ENCODE measurements at regions not wholly inside any gene's neighbourhood (a gene's known extent, or its start where the extent isn't known, plus 50 kb on each side); places are given as distances from the start of the nearest gene placed in this dataset.

DNA sequence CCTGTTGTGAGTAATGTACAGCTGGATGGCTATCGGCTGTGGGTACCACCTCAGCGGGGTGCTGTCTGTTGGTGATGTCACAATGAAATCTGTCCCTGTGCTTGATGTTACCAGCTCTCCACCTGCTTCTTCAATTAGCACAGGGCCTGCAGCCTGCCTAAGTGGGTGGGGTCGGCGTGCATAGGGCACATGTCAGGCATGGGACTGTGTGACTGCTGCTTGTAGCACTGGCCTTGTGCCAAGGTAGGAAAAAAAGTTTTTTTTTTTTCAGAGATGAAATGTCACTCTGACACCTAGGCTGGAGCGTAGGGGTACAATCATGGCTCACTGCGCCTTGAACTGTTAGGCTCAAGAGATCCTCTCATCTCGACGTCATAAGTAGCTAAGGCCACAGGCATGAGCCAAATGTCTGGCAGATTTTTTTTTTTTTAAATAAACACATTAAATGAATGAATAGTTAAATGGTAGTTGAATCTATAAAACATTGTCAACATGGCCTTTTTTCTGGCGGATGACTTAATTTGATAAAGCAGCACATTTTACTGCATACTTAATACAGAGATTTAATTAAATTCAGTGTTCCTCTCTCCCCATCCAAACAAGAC is 222.5 kb downstream of the NXNL2 start:
- no peaks in the 10 kb centered on the region for H3K9me3 ChIP-seq
- Mint-ChIP-seq H3K36me3 (ENCODE audit: insufficient read depth, unreplicated experiment) (no peaks in the 10 kb centered on the region), H3K27ac (ENCODE audit: unreplicated experiment) (no peak overlapping the region), H3K4me3 (ENCODE audit: unreplicated experiment) (no peak overlapping the region), H3K9me3 (ENCODE audit: unreplicated experiment) (no peaks in the 10 kb centered on the region), H3K27me3 (ENCODE audit: insufficient read depth, unreplicated experiment) (no peaks in the 10 kb centered on the region), H3K4me1 (ENCODE audit: low read depth, unreplicated experiment) (no peaks in the 10 kb centered on the region)
- CTCF ChIA-PET: no interaction called here
- POLR2A ChIA-PET: no interaction called here
- DNase-seq: no peak
- TF ChIP-seq, protein P1, sequence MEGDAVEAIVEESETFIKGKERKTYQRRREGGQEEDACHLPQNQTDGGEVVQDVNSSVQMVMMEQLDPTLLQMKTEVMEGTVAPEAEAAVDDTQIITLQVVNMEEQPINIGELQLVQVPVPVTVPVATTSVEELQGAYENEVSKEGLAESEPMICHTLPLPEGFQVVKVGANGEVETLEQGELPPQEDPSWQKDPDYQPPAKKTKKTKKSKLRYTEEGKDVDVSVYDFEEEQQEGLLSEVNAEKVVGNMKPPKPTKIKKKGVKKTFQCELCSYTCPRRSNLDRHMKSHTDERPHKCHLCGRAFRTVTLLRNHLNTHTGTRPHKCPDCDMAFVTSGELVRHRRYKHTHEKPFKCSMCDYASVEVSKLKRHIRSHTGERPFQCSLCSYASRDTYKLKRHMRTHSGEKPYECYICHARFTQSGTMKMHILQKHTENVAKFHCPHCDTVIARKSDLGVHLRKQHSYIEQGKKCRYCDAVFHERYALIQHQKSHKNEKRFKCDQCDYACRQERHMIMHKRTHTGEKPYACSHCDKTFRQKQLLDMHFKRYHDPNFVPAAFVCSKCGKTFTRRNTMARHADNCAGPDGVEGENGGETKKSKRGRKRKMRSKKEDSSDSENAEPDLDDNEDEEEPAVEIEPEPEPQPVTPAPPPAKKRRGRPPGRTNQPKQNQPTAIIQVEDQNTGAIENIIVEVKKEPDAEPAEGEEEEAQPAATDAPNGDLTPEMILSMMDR (IDR thresholded peaks at IDR 0.05; ENCODE audit: insufficient read depth in 1 of 2, low read depth in 1 of 2, low read length in 1 of 2, severe bottlenecking in 1 of 2, unreplicated experiment in 1 of 2): no peak
- no peak overlapping the region for H3K4me3 ChIP-seq (ENCODE audit: low read depth, low read length)
- BruUV-seq (replicated peaks): no TSS peak
- H3K27me3 ChIP-seq (replicated peaks; ENCODE audit: control insufficient read depth, insufficient read depth, low read length): no peaks in the 10 kb centered on the region
- no peaks in the 10 kb centered on the region for H3K4me1 ChIP-seq
- intact Hi-C loops (cut with micrococcal nuclease; ENCODE audit: unreplicated experiment): no loop called here
- H3K36me3 ChIP-seq (ENCODE audit: control insufficient read depth, insufficient read depth, low read length): no peaks in the 10 kb centered on the region

DNA sequence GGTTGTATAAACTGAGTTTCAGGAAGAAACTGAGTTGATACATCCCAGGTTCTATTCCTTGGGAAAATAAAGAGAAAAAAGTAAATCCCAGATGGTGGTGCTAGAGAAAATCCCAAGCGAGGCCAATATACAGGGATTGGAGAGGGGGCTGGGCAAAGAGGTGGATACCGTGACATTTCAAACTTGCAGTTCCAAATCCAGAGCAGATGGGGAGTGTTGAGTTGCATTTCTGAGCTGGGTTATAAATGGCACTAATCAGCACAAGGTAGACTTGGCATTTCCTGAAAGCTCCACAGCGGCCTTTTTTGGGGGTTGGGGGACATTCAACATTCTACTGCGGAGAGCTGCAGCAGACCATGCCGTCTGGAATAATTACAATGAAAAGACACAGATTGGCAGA is 224.4 kb downstream of the NXNL2 start:
- intact Hi-C loops (cut with micrococcal nuclease; ENCODE audit: unreplicated experiment): no loop called here
- ChIA-PET CTCF (no interaction called here), POLR2A (no interaction called here)
- DNase-seq: no peak
- H3K27ac Mint-ChIP-seq (ENCODE audit: unreplicated experiment): no peak overlapping the region
- H3K27me3 Mint-ChIP-seq (ENCODE audit: insufficient read depth, unreplicated experiment): no peaks in the 10 kb centered on the region
- H3K9me3 Mint-ChIP-seq (ENCODE audit: unreplicated experiment): no peaks in the 10 kb centered on the region
- TF ChIP-seq, protein P1 (IDR thresholded peaks at IDR 0.05; ENCODE audit: insufficient read depth in 1 of 2, low read depth in 1 of 2, low read length in 1 of 2, severe bottlenecking in 1 of 2, unreplicated experiment in 1 of 2): no peak
- BruUV-seq (replicated peaks): no TSS peak
- H3K36me3 Mint-ChIP-seq (ENCODE audit: insufficient read depth, unreplicated experiment): no peaks in the 10 kb centered on the region
- H3K27me3 ChIP-seq (replicated peaks; ENCODE audit: control insufficient read depth, insufficient read depth, low read length): no peaks in the 10 kb centered on the region
- H3K4me3 Mint-ChIP-seq (ENCODE audit: unreplicated experiment): no peak overlapping the region
- H3K4me1 ChIP-seq: no peaks in the 10 kb centered on the region
- H3K4me1 Mint-ChIP-seq (ENCODE audit: low read depth, unreplicated experiment): peaks cover 6% of the 10 kb centered on the region
- H3K9me3 ChIP-seq: no peaks in the 10 kb centered on the region
- H3K36me3 ChIP-seq (ENCODE audit: control insufficient read depth, insufficient read depth, low read length): no peaks in the 10 kb centered on the region
- H3K4me3 ChIP-seq (ENCODE audit: low read depth, low read length): no peak overlapping the region

DNA sequence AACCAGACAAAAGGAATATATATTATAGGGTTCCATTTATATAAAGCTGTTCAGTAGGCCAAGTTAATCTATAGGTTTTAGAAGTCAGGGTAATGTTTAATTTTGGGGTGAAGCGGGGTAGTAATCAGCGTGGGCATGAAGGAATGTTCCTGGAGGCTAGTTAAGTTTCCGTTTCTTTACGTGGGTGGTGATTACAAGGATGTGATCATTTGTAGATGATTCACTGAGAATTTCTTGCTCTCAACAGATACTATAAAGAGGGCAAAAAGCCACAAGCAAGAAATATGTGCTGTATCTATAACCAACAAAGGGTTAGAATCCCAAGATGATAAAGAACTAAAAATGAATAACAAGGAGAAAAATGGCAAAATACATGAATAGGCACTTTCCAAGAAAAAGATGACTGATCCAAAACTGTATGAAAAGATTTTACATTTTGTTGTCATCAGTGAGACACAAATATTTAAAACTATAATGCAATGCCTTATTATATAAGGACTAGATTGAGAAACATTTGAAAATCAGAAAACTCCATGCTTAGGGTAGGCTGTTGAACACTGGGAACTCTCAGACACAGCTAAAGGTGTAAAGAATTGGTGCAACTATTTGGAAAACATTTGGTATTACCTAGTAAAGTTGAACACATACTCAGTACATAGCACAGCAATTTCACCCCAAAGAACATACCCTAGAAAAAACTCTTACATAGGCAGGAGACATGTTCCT is 224.3 kb upstream of the S1PR3 start:
- ChIA-PET POLR2A (no interaction called here), CTCF (no interaction called here)
- H3K4me1 Mint-ChIP-seq (ENCODE audit: low read depth, unreplicated experiment): peaks cover 6% of the 10 kb centered on the region
- Histone ChIP-seq H3K27me3 (replicated peaks; ENCODE audit: control insufficient read depth, insufficient read depth, low read length) (no peaks in the 10 kb centered on the region), H3K4me1 (no peaks in the 10 kb centered on the region), H3K4me3 (ENCODE audit: low read depth, low read length) (no peak overlapping the region), H3K9me3 (no peaks in the 10 kb centered on the region), H3K36me3 (ENCODE audit: control insufficient read depth, insufficient read depth, low read length) (no peaks in the 10 kb centered on the region)
- no peaks in the 10 kb centered on the region for H3K9me3 Mint-ChIP-seq (ENCODE audit: unreplicated experiment)
- intact Hi-C loops (cut with micrococcal nuclease; ENCODE audit: unreplicated experiment): no loop called here
- H3K4me3 Mint-ChIP-seq (ENCODE audit: unreplicated experiment): no peak overlapping the region
- BruUV-seq (replicated peaks): no TSS peak
- H3K27ac Mint-ChIP-seq (ENCODE audit: unreplicated experiment): no peak overlapping the region
- H3K36me3 Mint-ChIP-seq (ENCODE audit: insufficient read depth, unreplicated experiment): no peaks in the 10 kb centered on the region
- TF ChIP-seq, protein P1 (IDR thresholded peaks at IDR 0.05; ENCODE audit: insufficient read depth in 1 of 2, low read depth in 1 of 2, low read length in 1 of 2, severe bottlenecking in 1 of 2, unreplicated experiment in 1 of 2): no peak
- DNase-seq: no peak
- no peaks in the 10 kb centered on the region for H3K27me3 Mint-ChIP-seq (ENCODE audit: insufficient read depth, unreplicated experiment)

Data from Caco-2 (cell line).